SK-N-SH (cell line): ENCODE measurements at regions not wholly inside any gene's neighbourhood (a gene's known extent, or its start where the extent isn't known, plus 50 kb on each side); places are given as distances from the start of the nearest gene placed in this dataset.

Experiments
- CTCF ChIA-PET: fragments of 300-600, 350-600 bp; formaldehyde crosslinking; extraction: SDS; loops from one replicate; lab custom pipeline; 2021; lab: Yijun Ruan, JAX
- POLR2A ChIA-PET: fragments of 350-600 bp; sonication (Branson Sonifier 250); formaldehyde crosslinking; extraction: SDS; loops from one replicate; lab custom pipeline; 2020; ENCODE audit warnings: antibody characterized with exemption, inconsistent platforms; lab: Yijun Ruan, JAX
- DNase-seq: peaks from one replicate; pipeline ENCODE4 v3.0.0; 2012
- H2AFZ ChIP-seq: fragments of 200-600 bp; sonication (generic); 2 replicates; pipeline ENCODE4 v1.8.1; 2016; ENCODE audit warnings: antibody characterized with exemption, mild to moderate bottlenecking, low read depth
- H3F3A ChIP-seq: fragments of 200-600 bp; sonication (generic); replicated peaks from 2 replicates; pipeline ENCODE3; 2016; ENCODE audit warnings: antibody characterized with exemption, mild to moderate bottlenecking; ENCODE audit not compliant: insufficient read depth
- H3K27ac ChIP-seq, 2 experiments: fragments of 200-500 bp in 1 of 2; fragments of 200-600 bp in 1 of 2; sonication (Bioruptor generic) in 1 of 2; sonication (generic), shearing (Covaris generic) in 1 of 2; 2 replicates each; pipeline versions ENCODE4 v1.5.1 to v1.6.1; 2014 to 2016; ENCODE audit warnings: low read depth in 2 of 2, inconsistent platforms in 1 of 2, low read length in 1 of 2, mild to moderate bottlenecking in 1 of 2, mixed read lengths in 1 of 2
- H3K27me3 ChIP-seq: fragments of 200-600 bp; sonication (generic), shearing (Covaris generic); 2 replicates; pipeline ENCODE4 v1.6.1; 2016; ENCODE audit warnings: mixed run types; ENCODE audit not compliant: insufficient read depth
- H3K36me3 ChIP-seq, 2 experiments: fragments of 200-500 bp in 1 of 2; fragments of 200-600 bp in 1 of 2; sonication (Bioruptor generic) in 1 of 2; sonication (generic) in 1 of 2; replicated peaks in 1 of 2; 2 replicates each; pipeline versions ENCODE3 to v1.5.1; 2014 to 2016; ENCODE audit warnings: low read length in 1 of 2, mild to moderate bottlenecking in 1 of 2; ENCODE audit not compliant: insufficient read depth in 2 of 2, control insufficient read depth in 1 of 2
- H3K4me1 ChIP-seq, 2 experiments: fragments of 200-500 bp in 1 of 2; fragments of 200-600 bp in 1 of 2; sonication (Bioruptor generic) in 1 of 2; sonication (generic), shearing (Covaris generic) in 1 of 2; 2 replicates each; pipeline versions ENCODE4 v1.5.1 to v1.6.1; 2014 to 2016; ENCODE audit warnings: low read depth in 1 of 2, low read length in 1 of 2, mixed run types in 1 of 2; ENCODE audit not compliant: insufficient read depth in 2 of 2, control insufficient read depth in 1 of 2
- H3K4me2 ChIP-seq: fragments of 200-600 bp; sonication (generic), shearing (Covaris generic); 2 replicates; pipeline ENCODE4 v1.6.1; 2017; ENCODE audit warnings: mixed run types
- H3K4me3 ChIP-seq, 2 experiments: fragments of 200-500 bp in 1 of 2; fragments of 200-600 bp in 1 of 2; sonication (Bioruptor generic) in 1 of 2; sonication (generic), shearing (Covaris generic) in 1 of 2; 2 replicates each; pipeline versions ENCODE4 v1.5.1 to v1.8.1; 2014 to 2016; ENCODE audit warnings: low read depth in 2 of 2, inconsistent platforms in 1 of 2, low read length in 1 of 2, mild to moderate bottlenecking in 1 of 2, mixed read lengths in 1 of 2, moderate library complexity in 1 of 2
- H3K79me2 ChIP-seq: fragments of 200-600 bp; sonication (generic); 2 replicates; pipeline ENCODE4 v1.8.1; 2017; ENCODE audit warnings: mild to moderate bottlenecking; ENCODE audit not compliant: insufficient read depth
- H3K9ac ChIP-seq: fragments of 200-600 bp; sonication (generic); 2 replicates; pipeline ENCODE4 v1.6.1; 2017; ENCODE audit warnings: mixed run types
- H3K9me2 ChIP-seq: fragments of 200-600 bp; sonication (generic); 2 replicates; pipeline ENCODE4 v1.6.1; 2017; ENCODE audit warnings: mixed run types
- H3K9me3 ChIP-seq: fragments of 200-600 bp; sonication (generic); 2 replicates; pipeline ENCODE4 v1.6.1; 2017; ENCODE audit warnings: mixed run types, mild to moderate bottlenecking, moderate library complexity
- H4K20me1 ChIP-seq: fragments of 200-600 bp; sonication (generic); 2 replicates; pipeline ENCODE4 v1.6.1; 2017; ENCODE audit warnings: mild to moderate bottlenecking, mixed run types; ENCODE audit not compliant: insufficient read depth
- CHD2 ChIP-seq: fragments of 150-350 bp; IDR thresholded peaks from 2 replicates; pipeline ENCODE4 v1.6.1; 2018; ENCODE audit warnings: low read length; ENCODE audit not compliant: partially characterized antibody
- CTCF ChIP-seq: fragments of 200-600 bp; sonication (generic); IDR thresholded peaks from 2 replicates; pipeline ENCODE4 v1.6.1; 2017; ENCODE audit warnings: antibody characterized with exemption, mild to moderate bottlenecking, moderate library complexity
- EP300 ChIP-seq, 2 experiments: IDR thresholded peaks; 2 replicates each; pipeline versions ENCODE4 v1.4.0 to v1.6.1; 2012; ENCODE audit warnings: borderline replicate concordance in 1 of 2, low read depth in 1 of 2, low read length in 1 of 2
- EZH2phosphoT487 ChIP-seq: fragments of 200-600 bp; sonication (generic); IDR thresholded peaks from 2 replicates; pipeline ENCODE4 v1.6.1; 2017; ENCODE audit warnings: low read depth, mixed run types, mild to moderate bottlenecking, antibody characterized with exemption, moderate library complexity, borderline replicate concordance
- FOXJ3 ChIP-seq: sonication (generic); formaldehyde crosslinking; IDR thresholded peaks from 2 replicates; pipeline ENCODE4 v1.5.1; 2020; ENCODE audit warnings: mild to moderate bottlenecking, missing genetic modification reagents
- FOXM1 ChIP-seq: IDR thresholded peaks from 2 replicates; pipeline ENCODE4 v1.4.0; 2012; ENCODE audit warnings: low read depth, mild to moderate bottlenecking
- GATA2 ChIP-seq: sonication (generic); formaldehyde crosslinking; IDR thresholded peaks from 2 replicates; pipeline ENCODE4 v1.5.0; 2020; ENCODE audit warnings: mild to moderate bottlenecking, missing genetic modification reagents
- NFIC ChIP-seq: IDR thresholded peaks from 2 replicates; pipeline ENCODE4 v1.4.0; 2012; ENCODE audit warnings: borderline replicate concordance
- PBX3 ChIP-seq: IDR thresholded peaks from 2 replicates; pipeline ENCODE4; 2012
- RAD21 ChIP-seq: IDR thresholded peaks from 2 replicates; pipeline ENCODE4 v1.6.1; 2012; ENCODE audit warnings: mild to moderate bottlenecking, low read length
- RCOR1 ChIP-seq: fragments of 150-350 bp; IDR thresholded peaks from 2 replicates; pipeline ENCODE4 v1.6.1; 2017; ENCODE audit warnings: antibody characterized with exemption, low read length
- RFX5 ChIP-seq: IDR thresholded peaks from 2 replicates; pipeline ENCODE4 v1.6.1; 2012; ENCODE audit warnings: mild to moderate bottlenecking, improper control_type of control experiment, low read length
- SMC3 ChIP-seq: IDR thresholded peaks from 2 replicates; pipeline ENCODE4 v1.6.1; 2012; ENCODE audit warnings: low read depth, low read length, improper control_type of control experiment
- USF2 ChIP-seq: fragments of 150-350 bp; IDR thresholded peaks from 2 replicates; pipeline ENCODE4 v1.6.1; 2017; ENCODE audit warnings: antibody characterized with exemption, low read length, low read depth, borderline replicate concordance
- WGBS: methylation state at CpG from one replicate; pipeline ENCODE4 v1.1.6; 2017; ENCODE audit warnings: low lambda C conversion rate; 5-methylcytosine and 5-hydroxymethylcytosine counted together

GRCh38 chr18:66819235-66819634 lies 215.3 kb upstream of the CDH19 start:
- no peaks in the 10 kb centered on the region for H3F3A ChIP-seq
- H3K36me3 ChIP-seq, result no peaks in the 10 kb centered on the region
- DNase-seq, result no peak
- H3K4me1 ChIP-seq, result no peaks in the 10 kb centered on the region
- no peaks in the 10 kb centered on the region for H3K9me3 ChIP-seq
- H4K20me1 ChIP-seq, result no peaks in the 10 kb centered on the region
- ChIA-PET CTCF (interaction anchor here (0.6 to 1.2 kb wide), 4 partner anchors 11 to 28 kb away, joined by 3 to 5 read pairs (median 3); no protein-coding TSS in a partner anchor), POLR2A (no interaction called here)
- H3K9me2 ChIP-seq, result no peaks in the 10 kb centered on the region
- H3K27me3 ChIP-seq, result no peaks in the 10 kb centered on the region
- H3K27ac ChIP-seq, result no peak overlapping the region
- H3K9ac ChIP-seq, result no peak overlapping the region
- no peak overlapping the region for H3K4me3 ChIP-seq
- 38% methylated on average over 1 of the region's 1 CpG for WGBS
- no peak overlapping the region for H2AFZ ChIP-seq
- no peak for TF ChIP-seq PBX3
- TF ChIP-seq NFIC, result no peak
- peak; percentile 46 for TF ChIP-seq CTCF
- TF ChIP-seq EP300 (IDR thresholded peaks at IDR 0.05; ENCODE audit: borderline replicate concordance in 1 of 2, low read depth in 1 of 2, low read length in 1 of 2), result no peak
- TF ChIP-seq RAD21, result no peak
- TF ChIP-seq RCOR1, result no peak
- no peak for TF ChIP-seq USF2
- H3K79me2 ChIP-seq, result no peaks in the 10 kb centered on the region
- no peak overlapping the region for H3K4me2 ChIP-seq

GRCh38 chr18:66813138-66813537 lies 209.2 kb upstream of the CDH19 start:
- TF ChIP-seq EZH2phosphoT487 (no peak), GATA2 (CRISPR knock-in tag) (no peak), SMC3 (no peak), CHD2 (no peak), RFX5 (no peak), FOXJ3 (CRISPR knock-in tag) (no peak), NFIC (no peak), FOXM1 (no peak), EP300 (IDR thresholded peaks at IDR 0.05; ENCODE audit: borderline replicate concordance in 1 of 2, low read depth in 1 of 2, low read length in 1 of 2) (no peak)
- no peak overlapping the region for H3K4me3 ChIP-seq
- no peaks in the 10 kb centered on the region for H3K9me3 ChIP-seq
- H3K4me2 ChIP-seq, result no peak overlapping the region
- no peaks in the 10 kb centered on the region for H3K4me1 ChIP-seq
- no peak overlapping the region for H3K9ac ChIP-seq
- H2AFZ ChIP-seq, result no peak overlapping the region
- H3K27ac ChIP-seq, result no peak overlapping the region
- ChIA-PET POLR2A (no interaction called here), CTCF (interaction anchor here (1.3 to 1.8 kb wide), 2 partner anchors 10 to 16 kb away, joined by 3 to 5 read pairs; no protein-coding TSS in a partner anchor)
- no peaks in the 10 kb centered on the region for H3K79me2 ChIP-seq
- no peaks in the 10 kb centered on the region for H3K27me3 ChIP-seq
- H3F3A ChIP-seq, result no peaks in the 10 kb centered on the region
- no peaks in the 10 kb centered on the region for H3K9me2 ChIP-seq
- H4K20me1 ChIP-seq, result no peaks in the 10 kb centered on the region
- DNase-seq, result no peak
- H3K36me3 ChIP-seq, result no peaks in the 10 kb centered on the region
